GM18511 (cell line): ENCODE measurements at regions not wholly inside any gene's neighbourhood (a gene's known extent, or its start where the extent isn't known, plus 50 kb on each side); places are given as distances from the start of the nearest gene placed in this dataset.

Experiments used
- ATAC-seq: cut with Tn5 transposase; IDR thresholded peaks from one replicate; pipeline ENCODE4 v1.9.1; 2021; ENCODE audit warnings: mild to moderate bottlenecking, moderate library complexity; ENCODE audit not compliant: unreplicated experiment

GRCh38 chr20:24199501-24199900, 210.9 kb upstream of the GGTLC1 start:
- no peak for ATAC-seq

GRCh38 chr20:24194143-24194542, 205.6 kb upstream of the GGTLC1 start:
- no peak for ATAC-seq

GRCh38 chr20:24190905-24191304, 202.3 kb upstream of the GGTLC1 start:
- ATAC-seq, result no peak

GRCh38 chr20:24185791-24186190, 197.2 kb upstream of the GGTLC1 start:
- no peak for ATAC-seq

- no peak for ATAC-seq
These were observed 192.6 kb upstream of the GGTLC1 start for GRCh38 chr20:24181151-24181550.

- no peak for ATAC-seq
These were observed 180.7 kb upstream of the GGTLC1 start for GRCh38 chr20:24169256-24169655.

GRCh38 chr20:24166412-24166811, 177.8 kb upstream of the GGTLC1 start:
- no peak for ATAC-seq

- no peak for ATAC-seq
These were observed 177.5 kb upstream of the GGTLC1 start for GRCh38 chr20:24166123-24166381.

GRCh38 chr20:24165301-24166122, 176.9 kb upstream of the GGTLC1 start:
- ATAC-seq, result no peak

- no peak for ATAC-seq
These were observed 175.8 kb upstream of the GGTLC1 start for GRCh38 chr20:24164360-24164759.

GRCh38 chr20:24163506-24163905, 174.9 kb upstream of the GGTLC1 start:
- no peak for ATAC-seq

GRCh38 chr20:24160563-24161281, 172.1 kb upstream of the GGTLC1 start:
- ATAC-seq, result no peak

GRCh38 chr20:24158281-24158680, 169.7 kb upstream of the GGTLC1 start:
- no peak for ATAC-seq

- no peak for ATAC-seq
These were observed 168.6 kb upstream of the GGTLC1 start for GRCh38 chr20:24157213-24157612.

GRCh38 chr20:24153101-24154040, 164.8 kb upstream of the GGTLC1 start:
- no peak for ATAC-seq

GRCh38 chr20:24151621-24152294, 163.2 kb upstream of the GGTLC1 start:
- ATAC-seq, result no peak

- ATAC-seq, result no peak
These were observed 161.8 kb upstream of the GGTLC1 start for GRCh38 chr20:24150406-24150805.

- no peak for ATAC-seq
These were observed 161.3 kb upstream of the GGTLC1 start for GRCh38 chr20:24149881-24150307.

GRCh38 chr20:24149175-24149574, 160.6 kb upstream of the GGTLC1 start:
- ATAC-seq, result no peak

GRCh38 chr20:24148372-24148771, 159.8 kb upstream of the GGTLC1 start:
- ATAC-seq, result peak; percentile 85

- ATAC-seq, result no peak
These were observed 159.4 kb upstream of the GGTLC1 start for GRCh38 chr20:24147961-24148360.
